ENCODE measurements at regions not wholly inside any gene's neighbourhood (a gene's known extent, or its start where the extent isn't known, plus 50 kb on each side); places are given as distances from the start of the nearest gene placed in this dataset.

DNA sequence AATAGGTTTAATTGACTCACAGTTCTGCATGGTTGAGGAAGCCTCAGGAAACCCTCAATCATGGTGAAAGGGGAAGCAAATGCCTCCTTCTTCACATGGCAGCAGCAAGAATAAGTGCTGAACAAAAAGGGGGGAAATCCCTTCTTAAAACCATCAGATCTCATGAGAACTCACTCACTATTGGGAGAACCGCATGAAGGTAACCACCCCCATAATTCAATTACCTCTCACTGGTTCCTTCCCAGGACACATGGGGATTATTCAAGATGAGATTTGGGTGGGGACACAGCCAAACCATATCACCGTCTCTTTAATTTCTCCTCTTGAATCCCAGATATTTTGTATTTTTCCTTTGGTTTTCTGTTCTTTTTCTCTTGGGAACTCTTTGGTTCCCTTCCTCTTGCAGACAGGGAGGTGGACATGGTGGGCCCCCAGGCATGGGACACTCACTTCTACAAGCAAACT, 223.6 kb downstream of the TBXT start:
- DNase-seq, result no peak

DNA sequence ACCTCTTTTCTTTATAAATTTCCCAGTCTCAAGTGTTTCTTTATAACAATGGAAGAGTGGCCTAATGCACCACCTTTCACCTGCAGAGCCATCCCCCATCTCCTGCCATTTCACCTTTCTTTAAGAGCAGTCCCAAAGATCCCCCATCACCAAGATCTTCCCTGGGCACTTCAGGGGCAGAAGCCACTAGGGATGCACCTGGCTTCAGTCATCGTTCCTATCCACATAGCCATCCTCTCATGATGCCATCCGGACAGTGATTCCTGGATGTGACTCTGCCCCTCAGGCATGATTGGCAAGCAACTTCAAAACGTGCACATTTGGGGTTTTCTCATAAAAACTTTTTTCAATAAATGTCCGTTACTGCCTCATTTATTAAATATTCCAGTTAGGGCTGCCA, 225.9 kb downstream of the TBXT start:
- no peak for DNase-seq

DNA sequence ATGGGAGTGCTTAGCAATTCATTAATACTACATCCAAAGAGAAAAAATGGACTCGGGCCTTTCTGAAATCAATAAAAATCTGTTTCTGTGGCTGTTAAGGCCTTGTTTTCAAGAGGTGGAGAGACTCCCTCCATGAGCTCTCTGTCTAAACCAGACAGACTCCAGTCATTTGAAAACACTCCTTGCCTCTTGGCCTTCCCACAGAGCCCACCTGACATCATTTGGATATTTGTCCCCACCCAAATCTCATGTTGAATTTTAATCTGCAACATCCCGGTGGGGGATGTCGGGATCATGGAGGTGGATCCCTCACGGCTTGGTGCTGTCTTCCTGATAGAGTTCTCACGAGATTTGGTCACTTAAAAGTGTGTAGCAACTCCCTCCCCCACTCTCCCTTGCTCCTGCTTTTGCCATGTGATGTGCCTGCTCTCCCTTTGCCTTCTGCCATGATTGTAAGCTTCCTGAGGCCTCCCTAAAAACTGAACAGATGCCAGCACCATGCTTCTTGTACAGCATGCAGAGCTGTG, 226.3 kb downstream of the TBXT start:
- no peak for DNase-seq

DNA sequence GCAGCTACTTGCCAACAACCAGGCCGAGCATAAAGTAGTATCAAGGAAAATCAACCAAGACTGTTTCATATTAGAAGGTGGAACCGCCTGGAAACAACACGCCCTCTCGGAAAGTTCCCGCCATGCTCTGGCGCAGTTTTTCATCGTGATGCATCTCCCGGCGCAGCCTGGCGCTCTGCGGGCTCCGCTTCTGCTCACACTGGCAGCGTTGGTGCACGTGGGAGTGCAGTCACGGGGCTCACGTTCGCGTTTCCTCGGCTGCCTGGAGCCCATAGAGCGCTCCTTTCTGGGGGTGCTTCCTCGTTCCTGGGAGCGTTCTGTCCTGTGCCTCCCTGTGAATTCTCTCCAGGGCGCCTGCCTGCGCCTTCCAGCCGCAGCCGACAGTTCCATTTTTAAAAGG, 227.3 kb downstream of the TBXT start:
- DNase-seq, result no peak

DNA sequence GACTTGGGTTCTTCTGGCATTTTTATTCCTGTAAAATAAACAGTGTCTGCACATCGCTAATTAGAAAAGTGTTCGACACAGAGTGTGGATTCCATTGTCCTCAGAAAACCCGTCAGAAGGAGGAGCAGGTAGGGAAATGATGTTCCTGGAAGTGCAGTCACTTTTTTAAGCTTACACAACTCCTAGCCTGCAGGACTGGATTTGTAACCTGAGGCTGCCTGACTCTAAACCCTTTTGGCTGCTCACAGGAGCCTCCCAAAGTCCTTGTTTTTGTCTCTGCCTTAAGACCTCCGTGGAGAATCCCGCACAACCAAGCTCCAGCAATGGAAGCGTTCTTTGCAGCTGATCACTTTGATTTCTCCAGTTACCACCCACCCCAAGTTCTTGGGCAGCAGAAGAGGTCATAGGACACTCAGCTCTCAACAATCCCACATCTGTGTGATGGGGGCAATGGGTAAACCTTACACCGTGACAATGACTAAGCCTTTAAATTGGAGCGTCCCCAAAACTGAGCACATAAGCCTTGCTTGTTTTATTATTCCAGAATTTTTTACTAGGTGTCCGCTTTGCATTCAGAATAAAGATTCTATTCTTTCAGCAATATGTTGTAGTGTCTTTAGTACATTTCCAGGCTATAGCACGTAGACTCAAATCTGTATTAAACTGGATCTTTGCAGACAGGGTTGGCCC, 227.9 kb downstream of the TBXT start:
- no peak for DNase-seq

DNA sequence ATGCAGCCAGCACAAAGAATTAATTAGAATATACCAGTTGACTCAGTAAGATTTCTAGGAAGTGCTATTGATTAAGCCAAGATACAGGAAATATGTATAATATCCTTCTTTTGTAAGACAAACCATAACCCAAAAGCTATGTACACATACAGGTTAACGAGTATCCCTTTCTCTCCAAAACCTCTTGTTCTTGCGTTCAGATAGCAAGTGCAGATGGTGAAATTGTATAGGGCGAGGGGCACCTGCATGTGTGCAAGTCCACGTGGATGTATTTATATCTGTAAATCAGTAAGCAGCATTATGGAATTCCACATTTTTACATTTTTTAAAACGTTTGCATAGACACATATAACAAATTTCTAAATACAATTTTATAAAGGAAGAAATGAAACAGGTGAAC, 228.6 kb downstream of the TBXT start:
- DNase-seq, result no peak

DNA sequence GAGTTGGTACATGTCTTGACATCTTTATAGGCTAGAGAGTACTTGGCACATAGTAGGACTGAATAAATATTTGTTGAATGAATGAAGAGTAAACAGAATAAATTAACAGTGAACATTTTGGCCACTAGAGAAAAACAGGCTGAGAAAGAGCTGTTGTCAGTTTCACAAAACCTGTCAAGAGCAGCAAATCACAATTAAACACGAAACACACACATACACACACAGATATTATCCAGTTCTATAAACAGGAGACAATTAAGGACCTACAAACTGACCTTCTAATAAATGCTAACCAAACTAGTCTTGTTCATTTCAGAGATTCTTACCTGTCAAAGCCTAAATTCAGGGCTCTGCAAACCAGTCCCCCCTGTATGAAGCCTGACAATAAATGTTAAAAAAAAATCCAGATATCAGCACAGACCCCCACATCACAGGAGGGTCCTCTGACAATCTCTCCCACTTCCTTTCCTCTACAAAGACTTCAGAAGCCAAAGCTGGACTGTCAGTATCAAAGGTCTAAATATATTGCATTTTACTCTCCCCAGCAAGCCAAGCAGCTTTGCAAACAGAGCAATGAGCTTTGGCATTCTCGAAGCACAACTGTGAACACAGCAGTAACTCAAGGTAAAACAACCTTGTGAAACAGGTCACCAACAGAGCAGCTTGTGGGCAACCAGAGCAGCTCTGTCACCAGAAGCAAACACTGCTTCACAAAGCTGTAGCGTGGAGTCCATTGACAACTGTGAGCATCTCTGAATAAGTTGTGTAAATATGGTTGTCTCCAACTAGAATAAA, 229.9 kb downstream of the TBXT start:
- no peak for DNase-seq

DNA sequence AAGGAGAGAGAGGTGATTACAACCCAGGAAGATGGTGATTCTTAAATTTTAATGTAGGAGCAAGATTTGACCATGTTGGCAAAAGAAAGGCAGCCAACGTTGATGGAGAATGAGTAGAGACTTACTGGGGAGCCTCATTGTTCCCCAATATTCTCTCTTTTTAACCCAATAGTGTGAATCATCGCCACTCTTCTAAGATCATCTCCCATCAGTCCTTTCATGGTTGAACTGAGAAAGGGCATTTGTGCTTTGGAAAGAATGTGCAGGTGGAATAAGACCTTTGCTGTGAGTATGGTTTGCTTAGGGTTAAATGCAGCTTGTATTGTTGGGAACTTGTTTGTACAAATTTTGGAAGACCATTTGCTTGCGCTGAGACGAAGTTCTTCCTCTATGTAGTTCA, 231.0 kb downstream of the TBXT start:
- DNase-seq, result no peak

DNA sequence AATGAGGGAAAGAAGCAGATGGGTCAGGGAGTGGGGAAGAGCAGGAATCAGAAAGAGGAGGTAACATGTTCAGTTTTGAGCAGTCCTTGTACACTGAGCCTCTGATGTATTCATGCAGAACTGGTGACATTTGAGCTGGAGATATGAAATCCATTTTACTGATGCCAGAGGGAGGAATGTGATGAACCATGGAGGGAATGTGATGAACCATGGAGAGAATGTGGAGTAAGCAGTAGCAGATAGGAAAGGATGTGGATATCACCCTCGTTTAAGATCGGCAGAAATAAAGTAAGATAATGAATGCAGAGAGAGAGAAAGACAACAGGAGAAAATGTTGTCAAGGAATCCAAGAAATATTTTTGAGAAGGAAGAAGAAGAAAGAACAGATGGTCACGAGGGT, 231.6 kb downstream of the TBXT start:
- DNase-seq, result no peak

DNA sequence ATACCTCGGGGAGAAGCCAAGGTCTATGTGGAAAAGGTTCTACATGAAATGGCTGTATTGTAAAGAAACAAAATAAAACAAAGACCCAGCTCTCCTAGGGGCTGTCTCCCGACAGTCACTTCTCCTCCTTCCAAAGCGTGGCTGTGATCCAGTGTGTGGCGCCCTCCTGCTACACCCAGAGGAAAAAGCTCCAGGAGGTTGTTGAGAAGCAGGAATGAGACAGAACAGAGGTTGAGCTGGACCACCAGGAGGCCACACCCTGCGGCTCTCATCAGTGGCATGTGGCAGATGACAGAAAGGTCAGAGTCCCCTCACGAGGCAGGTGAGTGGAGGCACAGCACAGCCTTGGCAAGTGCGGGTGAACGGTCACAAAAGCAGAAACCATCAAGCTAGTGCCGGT, 236.0 kb downstream of the TBXT start:
- no peak for DNase-seq

DNA sequence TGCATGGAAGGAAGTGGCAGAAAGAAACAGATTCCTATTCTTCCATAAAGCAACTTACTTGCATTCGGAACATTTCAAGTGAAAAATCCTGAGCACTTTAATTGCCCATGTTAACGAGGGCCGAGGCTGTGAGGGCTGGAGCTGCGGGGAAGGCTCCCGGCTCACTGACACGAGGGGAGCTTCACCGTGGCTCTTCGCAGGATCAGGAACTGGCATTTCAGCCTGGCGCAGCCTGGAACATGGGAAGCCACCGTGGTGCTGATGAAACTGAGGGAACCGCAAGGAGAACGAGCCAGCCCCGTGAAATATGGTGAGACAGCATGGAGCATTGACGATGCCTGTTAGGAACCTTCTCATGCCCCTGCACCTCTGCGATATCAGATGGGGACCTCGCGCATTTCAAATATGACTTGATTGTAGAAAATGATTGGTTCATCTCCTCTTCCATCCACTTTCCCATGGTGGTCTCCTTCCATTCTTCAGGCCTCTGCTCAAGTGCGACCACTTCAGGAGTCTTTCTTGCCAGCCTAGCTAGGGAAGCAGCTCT, 236.9 kb downstream of the TBXT start:
- no peak for DNase-seq

DNA sequence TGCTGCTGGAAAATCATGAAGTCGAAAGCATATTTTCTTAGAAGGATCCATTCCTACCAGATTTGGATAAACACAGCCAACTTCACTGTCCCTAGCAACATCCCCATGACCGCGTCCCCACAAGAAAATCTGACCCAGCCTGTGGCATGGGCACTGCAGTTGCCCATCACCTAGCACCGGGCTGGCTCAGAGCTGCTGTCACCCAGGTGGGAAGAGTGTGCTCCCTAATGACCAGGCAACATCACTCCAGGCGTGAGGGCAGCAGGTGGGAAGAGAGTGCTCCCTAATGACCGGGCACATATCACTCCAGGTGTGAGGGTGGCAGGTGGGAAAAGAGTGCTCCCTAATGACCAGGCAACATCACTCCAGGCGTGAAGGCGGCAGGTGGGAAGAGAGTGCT, 238.0 kb downstream of the TBXT start:
- DNase-seq, result no peak

DNA sequence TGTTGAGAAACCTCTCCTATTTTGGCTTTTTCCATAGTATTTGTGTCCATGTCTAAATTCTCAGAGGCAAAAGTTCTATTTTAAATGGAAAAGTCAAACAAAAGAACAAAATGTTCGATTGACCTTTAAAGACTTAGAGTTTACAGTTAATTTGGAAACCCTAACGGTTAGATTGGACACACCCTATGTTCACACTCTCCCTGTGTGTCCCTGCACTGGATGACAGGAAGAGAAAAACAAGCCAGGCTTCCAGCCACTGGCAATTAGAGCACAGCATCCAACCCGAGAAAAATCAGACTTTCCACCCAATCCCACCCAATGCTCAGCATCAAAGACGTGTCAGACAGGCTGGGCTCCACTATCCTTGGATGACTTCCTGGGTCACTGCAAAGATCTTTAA, 241.3 kb downstream of the TBXT start:
- no peak for DNase-seq

DNA sequence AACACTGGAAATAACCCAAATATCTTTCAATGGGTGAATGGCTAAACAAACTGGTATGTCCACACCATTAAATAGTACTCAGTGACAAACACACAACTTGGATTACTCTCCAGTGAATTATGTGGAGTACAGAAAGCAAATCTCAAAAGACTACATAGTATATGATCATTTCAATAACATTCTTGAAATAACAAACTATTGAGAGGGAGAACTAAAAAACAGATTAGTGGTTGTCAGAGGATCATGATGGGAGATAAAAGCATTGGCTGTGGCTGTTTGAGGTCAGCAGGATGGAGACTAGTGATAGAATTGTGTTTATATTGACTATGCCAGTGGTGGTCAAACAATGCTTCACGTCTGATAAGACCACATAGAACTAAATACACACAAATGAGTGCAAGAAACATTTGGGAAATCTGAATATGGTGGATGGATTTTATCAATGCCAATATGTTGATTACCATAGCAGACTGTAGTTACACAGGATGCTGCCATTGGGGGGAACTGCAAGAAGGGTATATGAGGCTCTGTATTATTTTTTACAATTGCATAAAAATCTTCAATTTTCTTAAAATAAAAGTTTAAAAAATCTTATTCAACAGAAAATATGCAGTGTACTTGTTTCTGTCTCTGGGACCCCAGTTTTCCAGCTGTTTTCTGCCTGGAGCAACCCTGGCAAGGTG, 242.0 kb downstream of the TBXT start:
- no peak for DNase-seq

DNA sequence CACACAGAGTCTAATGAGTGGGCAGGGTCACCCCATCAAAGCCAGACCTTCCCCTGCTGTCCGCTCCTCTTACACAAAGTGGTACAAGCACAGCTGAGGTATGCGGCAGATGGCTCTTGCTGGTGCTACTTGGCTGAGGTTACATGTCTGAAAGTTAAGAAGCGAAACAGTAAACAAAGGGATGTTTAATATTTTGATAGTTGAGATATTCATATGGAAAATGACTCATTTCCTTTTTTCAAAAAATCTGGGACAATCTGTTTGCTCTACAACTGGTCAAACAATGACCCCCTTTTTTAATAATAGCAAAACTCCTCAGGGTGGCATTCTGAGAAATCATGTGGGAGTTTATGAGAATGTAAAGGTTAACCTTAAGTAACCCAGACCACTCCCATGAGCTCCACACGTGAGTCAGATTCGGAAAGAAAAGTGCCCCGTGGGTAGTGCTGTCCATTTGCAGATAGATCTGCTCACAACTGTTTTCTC, 245.3 kb downstream of the TBXT start:
- DNase-seq, result no peak

DNA sequence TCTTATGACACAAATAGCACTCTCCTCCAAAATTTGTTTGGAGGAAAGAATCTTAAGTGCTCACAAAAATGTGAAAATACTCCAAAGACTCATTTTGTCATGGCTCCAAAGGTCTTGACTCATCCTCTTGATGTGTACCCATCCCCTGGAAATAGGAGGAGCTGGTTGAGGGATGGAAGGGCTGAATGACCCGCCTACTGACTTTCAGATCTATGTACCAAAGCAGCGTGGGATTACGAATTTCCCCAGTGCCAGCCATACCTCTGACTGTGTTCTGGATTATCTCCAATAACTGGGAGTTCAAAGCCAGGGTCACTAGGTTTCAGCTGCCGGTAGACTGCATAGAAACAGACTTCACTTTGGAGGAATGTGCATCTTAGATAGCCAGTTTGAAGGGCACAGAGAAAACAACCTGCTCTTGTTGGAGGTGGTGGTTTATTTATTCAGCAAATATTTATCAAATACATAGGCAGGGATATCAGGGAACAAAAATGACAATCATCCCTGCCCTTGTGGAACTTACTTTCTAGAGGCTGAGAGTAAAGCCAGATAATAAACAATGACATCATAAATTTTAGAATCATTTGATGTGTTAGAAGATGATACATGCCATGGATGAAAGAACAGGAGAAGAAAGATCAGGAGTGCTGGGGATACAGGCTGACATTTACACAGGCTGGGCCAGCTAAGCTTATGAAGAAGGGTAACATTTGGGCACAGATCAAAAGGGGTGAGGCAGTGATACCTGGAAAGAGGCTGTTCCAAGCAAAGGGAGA, 246.6 kb downstream of the TBXT start:
- peak; percentile 16 for DNase-seq

DNA sequence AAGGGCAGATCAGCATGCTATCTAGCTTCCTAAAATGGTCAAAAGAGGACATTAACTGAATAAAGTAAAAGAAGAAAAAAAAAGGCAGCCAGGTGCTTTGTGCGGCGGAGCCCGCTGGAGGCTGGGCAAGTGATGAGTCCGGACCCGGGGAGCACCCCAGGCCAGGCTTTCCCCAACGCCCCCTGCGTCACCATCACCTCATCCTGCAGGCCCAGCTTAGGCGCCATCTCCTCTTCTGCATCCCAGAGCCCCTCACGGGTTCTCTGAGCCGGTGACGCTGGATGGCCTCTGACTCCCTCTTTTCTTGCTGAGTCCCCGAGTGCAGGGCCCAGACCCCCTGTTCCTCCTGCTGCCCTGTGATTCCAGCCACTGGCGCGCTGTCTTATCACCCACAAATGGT, 250.1 kb downstream of the TBXT start:
- DNase-seq, result no peak

DNA sequence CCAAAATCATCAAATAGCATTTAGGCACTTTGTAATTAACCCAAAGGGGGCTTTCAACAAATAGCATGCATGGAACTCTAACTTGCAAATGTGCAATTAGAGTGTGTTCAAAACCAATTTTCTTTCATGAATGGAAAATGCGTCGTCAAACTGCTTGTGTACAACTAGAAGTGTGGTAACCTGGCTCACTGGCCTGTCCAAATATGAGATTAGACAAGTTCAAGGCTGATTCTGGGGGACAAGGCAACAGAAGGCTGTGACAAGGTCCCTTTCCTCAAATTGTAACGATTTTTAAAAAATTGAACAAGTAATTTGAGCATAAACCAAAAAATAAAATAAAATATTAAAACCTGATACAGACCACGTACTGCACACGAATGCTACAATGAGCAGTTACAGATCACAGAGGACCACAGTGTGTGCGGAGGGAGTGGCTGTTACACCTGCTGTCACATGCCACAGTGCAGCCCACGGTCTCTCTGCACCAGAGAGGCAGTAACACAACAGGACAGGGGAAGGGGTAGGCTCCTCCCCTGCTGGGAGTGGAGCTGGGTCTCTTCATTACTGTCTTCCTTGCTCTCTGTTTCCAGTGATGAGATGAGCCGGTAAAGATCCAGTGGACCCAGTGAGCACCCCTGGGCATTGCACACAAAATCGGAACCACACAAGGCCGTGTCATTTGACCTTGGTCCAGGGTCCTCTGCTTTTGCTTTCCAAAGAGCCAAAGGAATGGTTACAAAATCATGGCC, 252.2 kb upstream of the PDE10A start:
- no peak for DNase-seq

DNA sequence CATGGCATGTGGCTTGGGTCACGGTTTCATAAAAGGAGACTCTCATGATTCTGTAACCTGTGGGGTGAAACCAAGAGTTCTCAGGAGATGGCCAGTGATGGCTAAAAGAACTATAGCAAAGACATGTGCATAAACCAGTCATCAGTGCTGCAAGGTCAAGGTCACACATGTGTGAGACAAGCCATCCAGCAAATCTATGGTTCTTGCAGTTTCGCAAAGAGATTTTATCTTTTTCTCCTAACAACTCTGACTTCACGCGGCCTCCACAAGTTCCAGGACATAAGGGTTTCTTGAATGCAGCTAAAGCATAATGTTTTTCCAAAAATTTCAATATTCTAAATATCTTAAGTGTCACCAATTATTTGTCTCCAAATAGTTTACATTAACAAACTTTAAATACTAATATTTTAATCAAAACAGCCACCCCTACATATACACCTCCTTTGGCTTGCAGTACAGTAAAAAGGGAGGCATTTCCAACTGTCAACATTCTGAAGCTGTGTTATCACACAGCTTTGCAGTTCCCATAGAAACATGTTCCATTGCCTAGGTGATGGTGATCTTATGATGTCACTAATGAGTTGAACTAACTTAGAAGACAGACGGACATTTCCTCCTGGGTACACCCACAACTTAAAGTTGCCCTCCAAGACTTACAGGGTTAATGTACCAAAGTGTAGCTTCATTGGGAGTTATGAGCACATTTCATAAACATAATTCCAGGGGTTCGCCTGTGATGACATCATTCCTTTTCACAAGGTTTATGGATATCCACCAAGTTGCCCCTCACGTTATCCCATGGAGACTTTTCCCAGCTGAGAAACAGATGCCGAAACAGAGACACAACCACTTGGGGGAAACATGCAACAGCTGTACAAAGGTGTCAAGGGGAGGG, 250.9 kb upstream of the PDE10A start:
- DNase-seq, result no peak

DNA sequence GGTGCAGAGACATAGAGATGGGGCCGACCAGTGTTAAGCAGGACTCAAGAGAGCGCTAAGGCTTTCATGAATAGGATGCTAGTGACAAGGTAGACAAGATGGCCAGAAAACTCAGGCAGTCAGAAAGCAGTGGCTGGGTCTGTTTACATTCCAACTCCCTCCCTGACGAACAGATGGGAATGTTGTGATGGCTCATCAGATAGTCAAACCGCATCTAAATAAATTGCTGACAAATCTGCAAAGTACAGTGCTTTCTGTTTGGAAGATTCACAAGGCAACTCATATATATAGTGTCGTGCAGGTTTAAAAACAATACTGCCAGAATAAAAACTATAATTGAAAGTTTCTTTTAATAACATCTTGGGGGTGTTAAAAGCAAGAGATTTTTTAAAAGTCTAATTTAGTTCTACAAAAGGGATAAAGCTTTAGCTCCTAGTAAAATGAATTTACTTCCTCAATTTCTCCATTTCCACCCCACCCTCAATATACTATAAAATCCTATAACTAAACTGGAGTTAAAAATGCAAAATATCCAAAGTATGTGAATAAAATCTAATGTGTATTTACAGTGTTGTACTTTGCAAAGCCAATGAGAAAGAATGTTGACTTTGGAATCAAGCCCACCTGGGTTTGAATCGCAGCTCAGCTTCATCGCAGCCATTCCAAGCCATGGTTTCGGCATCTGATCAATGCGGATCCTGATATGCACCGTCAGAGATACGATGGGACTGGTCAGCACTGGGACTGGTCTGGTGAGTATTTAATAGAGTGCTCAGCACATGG, 247.3 kb upstream of the PDE10A start:
- DNase-seq, result no peak
